T-helper 17 cell (primary cell): ENCODE measurements at regions not wholly inside any gene's neighbourhood (a gene's known extent, or its start where the extent isn't known, plus 50 kb on each side); places are given as distances from the start of the nearest gene placed in this dataset.

Experiments used
- ATAC-seq: fragments of 150-1000 bp; cut with Tn5 transposase; 2 replicates; pipeline ENCODE4 v1.10.0; 2021; ENCODE audit warnings: mild to moderate bottlenecking, moderate library complexity
- DNase-seq, 3 donors: peaks; one replicate each; pipeline versions ENCODE4 v3.0.0 to v3.0.0-alpha.2; 2020 to 2021
- H3K9me3 ChIP-seq: one replicate; pipeline ENCODE4 v1.7.0; 2013; ENCODE audit warnings: low read length, mild to moderate bottlenecking; ENCODE audit not compliant: control insufficient read depth, poor library complexity, severe bottlenecking
- H3K27ac Mint-ChIP-seq: one replicate; pipeline ENCODE4 v1.8.0; 2022; ENCODE audit warnings: mild to moderate bottlenecking, moderate library complexity, mixed read lengths
- H3K27me3 Mint-ChIP-seq: one replicate; pipeline ENCODE4 v1.8.0; 2022; ENCODE audit warnings: mixed read lengths
- H3K36me3 Mint-ChIP-seq: one replicate; pipeline ENCODE4 v1.8.0; 2022; ENCODE audit warnings: low read depth, mixed read lengths
- H3K4me1 Mint-ChIP-seq: one replicate; pipeline ENCODE4 v1.8.0; 2022; ENCODE audit warnings: mild to moderate bottlenecking, mixed read lengths
- H3K4me3 Mint-ChIP-seq: one replicate; pipeline ENCODE4 v1.8.0; 2022; ENCODE audit warnings: mild to moderate bottlenecking, moderate library complexity, mixed read lengths

- no peaks in the 10 kb centered on the region for H3K4me1 Mint-ChIP-seq
- H3K4me3 Mint-ChIP-seq: no peak overlapping the region
- no peaks in the 10 kb centered on the region for H3K27me3 Mint-ChIP-seq
- H3K9me3 ChIP-seq: no peaks in the 10 kb centered on the region
- no peaks in the 10 kb centered on the region for H3K36me3 Mint-ChIP-seq
- no peak for DNase-seq
- no peak overlapping the region for H3K27ac Mint-ChIP-seq
- no peak for ATAC-seq
These were observed 480.8 kb downstream of the XIRP2 start for GRCh38 chr2:167369083-167369482.

GRCh38 chr2:167368371-167368770 is 480.1 kb downstream of the XIRP2 start:
- no peaks in the 10 kb centered on the region for H3K4me1 Mint-ChIP-seq
- peaks cover under 1% of the 10 kb centered on the region for H3K36me3 Mint-ChIP-seq
- H3K27me3 Mint-ChIP-seq: no peaks in the 10 kb centered on the region
- H3K27ac Mint-ChIP-seq: no peak overlapping the region
- H3K4me3 Mint-ChIP-seq: no peak overlapping the region
- H3K9me3 ChIP-seq: no peaks in the 10 kb centered on the region
- ATAC-seq: no peak
- no peak for DNase-seq

GRCh38 chr2:167365216-167365615 is 476.9 kb downstream of the XIRP2 start:
- no peaks in the 10 kb centered on the region for H3K9me3 ChIP-seq
- H3K27me3 Mint-ChIP-seq: no peaks in the 10 kb centered on the region
- peaks cover 3% of the 10 kb centered on the region for H3K36me3 Mint-ChIP-seq
- H3K4me1 Mint-ChIP-seq: no peaks in the 10 kb centered on the region
- no peak overlapping the region for H3K4me3 Mint-ChIP-seq
- DNase-seq (no peak), ATAC-seq (no peak)
- no peak overlapping the region for H3K27ac Mint-ChIP-seq

- DNase-seq (no peak), ATAC-seq (no peak)
- peaks cover 3% of the 10 kb centered on the region for H3K36me3 Mint-ChIP-seq
- H3K4me1 Mint-ChIP-seq: no peaks in the 10 kb centered on the region
- no peak overlapping the region for H3K4me3 Mint-ChIP-seq
- no peaks in the 10 kb centered on the region for H3K9me3 ChIP-seq
- no peaks in the 10 kb centered on the region for H3K27me3 Mint-ChIP-seq
- no peak overlapping the region for H3K27ac Mint-ChIP-seq
These were observed 473.1 kb downstream of the XIRP2 start for GRCh38 chr2:167361426-167361825.

GRCh38 chr2:167355821-167356220 is 467.5 kb downstream of the XIRP2 start:
- Mint-ChIP-seq H3K27ac (no peak overlapping the region), H3K36me3 (no peaks in the 10 kb centered on the region), H3K4me3 (no peak overlapping the region), H3K4me1 (no peaks in the 10 kb centered on the region), H3K27me3 (no peaks in the 10 kb centered on the region)
- no peak for ATAC-seq
- no peak for DNase-seq
- H3K9me3 ChIP-seq: no peaks in the 10 kb centered on the region

- DNase-seq: no peak
- no peak for ATAC-seq
- H3K36me3 Mint-ChIP-seq: no peaks in the 10 kb centered on the region
- no peaks in the 10 kb centered on the region for H3K4me1 Mint-ChIP-seq
- H3K4me3 Mint-ChIP-seq: no peak overlapping the region
- H3K27me3 Mint-ChIP-seq: no peaks in the 10 kb centered on the region
- H3K27ac Mint-ChIP-seq: no peak overlapping the region
- H3K9me3 ChIP-seq: no peaks in the 10 kb centered on the region
These were observed 465.5 kb downstream of the XIRP2 start for GRCh38 chr2:167353605-167354280.

GRCh38 chr2:167345559-167345958 is 457.3 kb downstream of the XIRP2 start:
- ATAC-seq (no peak), DNase-seq (no peak)
- Mint-ChIP-seq H3K36me3 (no peaks in the 10 kb centered on the region), H3K4me1 (no peaks in the 10 kb centered on the region), H3K27ac (no peak overlapping the region), H3K4me3 (no peak overlapping the region), H3K27me3 (no peaks in the 10 kb centered on the region)
- H3K9me3 ChIP-seq: no peaks in the 10 kb centered on the region

- Mint-ChIP-seq H3K27me3 (no peaks in the 10 kb centered on the region), H3K4me1 (no peaks in the 10 kb centered on the region), H3K4me3 (no peak overlapping the region), H3K36me3 (no peaks in the 10 kb centered on the region), H3K27ac (no peak overlapping the region)
- DNase-seq (no peak), ATAC-seq (no peak)
- H3K9me3 ChIP-seq: no peaks in the 10 kb centered on the region
These were observed 454.5 kb downstream of the XIRP2 start for GRCh38 chr2:167342769-167343168.

GRCh38 chr2:167340322-167340721 is 452.0 kb downstream of the XIRP2 start:
- Mint-ChIP-seq H3K4me1 (no peaks in the 10 kb centered on the region), H3K27me3 (no peaks in the 10 kb centered on the region), H3K27ac (no peak overlapping the region), H3K36me3 (no peaks in the 10 kb centered on the region), H3K4me3 (no peak overlapping the region)
- no peaks in the 10 kb centered on the region for H3K9me3 ChIP-seq
- DNase-seq (no peak), ATAC-seq (no peak)

- Mint-ChIP-seq H3K4me1 (no peaks in the 10 kb centered on the region), H3K27me3 (no peaks in the 10 kb centered on the region), H3K36me3 (no peaks in the 10 kb centered on the region), H3K4me3 (no peak overlapping the region), H3K27ac (no peak overlapping the region)
- no peaks in the 10 kb centered on the region for H3K9me3 ChIP-seq
- ATAC-seq (no peak), DNase-seq (no peak)
These were observed 447.9 kb downstream of the XIRP2 start for GRCh38 chr2:167336213-167336612.

- ATAC-seq (no peak), DNase-seq (no peak)
- H3K4me3 Mint-ChIP-seq: no peak overlapping the region
- H3K9me3 ChIP-seq: no peaks in the 10 kb centered on the region
- H3K4me1 Mint-ChIP-seq: no peaks in the 10 kb centered on the region
- H3K27ac Mint-ChIP-seq: no peak overlapping the region
- H3K27me3 Mint-ChIP-seq: no peaks in the 10 kb centered on the region
- no peaks in the 10 kb centered on the region for H3K36me3 Mint-ChIP-seq
These were observed 447.3 kb downstream of the XIRP2 start for GRCh38 chr2:167335541-167335992.

GRCh38 chr2:167334146-167334742 is 446.0 kb downstream of the XIRP2 start:
- Mint-ChIP-seq H3K36me3 (no peaks in the 10 kb centered on the region), H3K4me1 (no peaks in the 10 kb centered on the region), H3K27me3 (no peaks in the 10 kb centered on the region), H3K27ac (no peak overlapping the region), H3K4me3 (no peak overlapping the region)
- ATAC-seq (no peak), DNase-seq (no peak)
- no peaks in the 10 kb centered on the region for H3K9me3 ChIP-seq

- Mint-ChIP-seq H3K27me3 (no peaks in the 10 kb centered on the region), H3K4me3 (no peak overlapping the region)
- no peak for ATAC-seq
These were observed 445.0 kb downstream of the XIRP2 start for GRCh38 chr2:167333245-167333644.

GRCh38 chr2:167332358-167332757 is 444.1 kb downstream of the XIRP2 start:
- no peaks in the 10 kb centered on the region for H3K9me3 ChIP-seq
- no peak for DNase-seq
- no peak for ATAC-seq
- H3K36me3 Mint-ChIP-seq: no peaks in the 10 kb centered on the region
- no peaks in the 10 kb centered on the region for H3K4me1 Mint-ChIP-seq
- no peaks in the 10 kb centered on the region for H3K27me3 Mint-ChIP-seq
- H3K4me3 Mint-ChIP-seq: no peak overlapping the region
- no peak overlapping the region for H3K27ac Mint-ChIP-seq

More at GRCh38 chr2:167333245-167333644, 445.0 kb downstream of the XIRP2 start:
- no peaks in the 10 kb centered on the region for H3K36me3 Mint-ChIP-seq
- no peak overlapping the region for H3K27ac Mint-ChIP-seq
- no peaks in the 10 kb centered on the region for H3K9me3 ChIP-seq
- no peak for DNase-seq
- no peaks in the 10 kb centered on the region for H3K4me1 Mint-ChIP-seq
